GM21723 (cell line): ENCODE measurements at regions not wholly inside any gene's neighbourhood (a gene's known extent, or its start where the extent isn't known, plus 50 kb on each side); places are given as distances from the start of the nearest gene placed in this dataset.
A peak's percentile ranks its signal among the peaks of the same experiment; 100 is the strongest.

Source experiments
- ATAC-seq: cut with Tn5 transposase; IDR thresholded peaks from one replicate; pipeline ENCODE4 v1.9.1; 2021; ENCODE audit warnings: mild to moderate bottlenecking, moderate library complexity; ENCODE audit not compliant: unreplicated experiment

DNA sequence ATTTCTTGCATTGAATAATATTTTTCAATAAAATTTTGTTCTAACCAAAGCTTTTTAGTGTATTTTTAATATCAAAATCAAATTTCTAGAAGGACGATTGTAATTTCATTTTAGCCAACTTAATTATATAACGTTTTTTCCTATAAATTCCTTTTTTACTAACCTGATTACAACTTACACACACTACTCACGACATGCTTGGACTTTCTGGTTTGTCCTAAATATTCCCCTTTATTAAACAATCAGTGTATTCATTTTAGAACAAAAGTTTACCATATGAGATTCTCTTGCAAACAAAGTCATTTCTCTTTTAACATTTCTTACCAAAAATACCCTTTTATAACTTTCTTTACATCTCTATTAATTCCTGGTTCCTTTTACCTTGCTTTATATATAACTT is 173.7 kb downstream of the PWWP3B start:
- no peak for ATAC-seq

DNA sequence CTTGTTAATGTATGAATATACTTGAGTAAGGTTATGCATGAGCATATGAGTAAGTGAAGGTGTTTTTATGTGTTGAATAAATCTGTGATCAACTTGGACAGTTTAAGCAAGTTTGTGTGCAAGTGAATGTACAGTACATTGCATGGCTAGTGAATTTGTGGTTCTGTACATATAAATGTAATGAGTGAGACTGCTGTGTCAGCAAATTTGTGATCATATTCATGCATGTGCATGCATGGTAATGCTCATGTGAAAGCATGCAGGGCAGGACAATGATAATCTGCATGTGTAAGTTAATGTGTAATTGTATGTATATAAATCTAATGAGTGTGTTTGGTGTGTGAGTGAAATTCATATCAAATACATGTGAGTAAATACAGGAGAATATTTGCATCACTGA is 188.5 kb downstream of the PWWP3B start:
- ATAC-seq: no peak

DNA sequence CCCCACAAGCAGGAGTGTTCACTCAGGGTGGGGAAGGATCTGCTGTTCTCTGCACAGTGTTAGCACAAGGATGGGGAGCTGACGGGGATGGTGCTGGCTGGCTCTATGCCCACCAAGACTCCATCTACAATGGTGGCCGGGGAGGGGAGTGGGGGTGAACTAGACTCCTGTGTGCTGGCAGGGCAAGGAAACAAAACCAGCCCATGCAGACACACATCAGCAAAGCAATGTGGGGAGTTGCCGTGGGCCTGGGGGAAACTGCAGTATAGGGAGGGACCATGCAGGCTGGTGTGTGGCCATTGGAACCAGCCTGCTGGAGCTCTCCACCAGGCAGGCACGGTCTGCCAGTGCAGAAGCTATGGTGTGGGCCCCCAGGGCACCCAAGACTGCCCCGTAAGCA is 195.1 kb downstream of the PWWP3B start:
- ATAC-seq: no peak

DNA sequence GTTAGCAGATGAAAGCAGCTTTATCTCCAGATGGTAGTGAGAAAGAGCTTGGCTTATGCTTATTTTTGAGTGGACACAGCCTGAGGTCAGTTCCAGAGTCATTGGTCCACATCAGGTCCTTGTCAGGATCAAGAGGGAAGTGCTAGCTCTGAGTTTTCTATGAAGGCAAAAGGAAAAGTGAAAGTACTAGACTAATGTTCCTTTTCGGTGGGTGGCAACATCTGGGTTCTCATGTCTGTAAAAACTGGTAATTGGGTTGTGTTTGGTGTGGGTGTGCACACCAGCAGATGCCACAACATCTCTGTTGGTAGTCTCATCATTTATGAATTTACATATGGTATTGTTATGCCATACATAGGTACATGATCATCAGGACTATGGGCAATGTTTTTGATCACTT is 210.5 kb downstream of the PWWP3B start:
- no peak for ATAC-seq

DNA sequence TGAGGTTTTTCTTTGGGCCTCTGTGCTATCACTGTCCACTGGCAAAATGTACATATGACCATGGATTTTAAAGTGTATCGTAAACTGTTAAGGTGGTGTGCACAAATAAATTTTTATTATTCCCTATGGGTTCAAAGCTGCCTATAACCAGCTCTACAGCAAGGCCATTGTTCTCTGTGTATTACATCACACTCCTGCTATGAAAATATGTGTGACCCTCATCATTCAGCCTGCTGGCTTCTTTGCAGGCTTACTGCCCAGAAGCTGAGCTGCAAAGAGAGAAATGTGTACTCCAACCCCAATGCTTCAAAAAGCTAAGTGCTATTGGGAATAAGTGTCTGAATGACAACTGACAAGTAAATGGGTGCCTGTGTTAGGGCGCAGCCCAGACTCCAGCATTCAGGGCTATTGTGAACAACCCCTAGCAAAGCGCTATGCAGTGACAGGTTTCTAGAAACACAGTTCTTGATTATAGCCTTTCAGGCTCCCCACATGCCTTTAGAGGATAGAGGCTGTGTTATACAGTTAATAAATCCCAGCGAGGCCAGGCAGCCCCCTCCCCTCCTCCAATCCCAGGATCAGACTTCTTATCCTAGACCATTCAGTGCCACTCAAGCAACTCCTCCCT is 220.4 kb upstream of the RADX start:
- ATAC-seq: no peak

DNA sequence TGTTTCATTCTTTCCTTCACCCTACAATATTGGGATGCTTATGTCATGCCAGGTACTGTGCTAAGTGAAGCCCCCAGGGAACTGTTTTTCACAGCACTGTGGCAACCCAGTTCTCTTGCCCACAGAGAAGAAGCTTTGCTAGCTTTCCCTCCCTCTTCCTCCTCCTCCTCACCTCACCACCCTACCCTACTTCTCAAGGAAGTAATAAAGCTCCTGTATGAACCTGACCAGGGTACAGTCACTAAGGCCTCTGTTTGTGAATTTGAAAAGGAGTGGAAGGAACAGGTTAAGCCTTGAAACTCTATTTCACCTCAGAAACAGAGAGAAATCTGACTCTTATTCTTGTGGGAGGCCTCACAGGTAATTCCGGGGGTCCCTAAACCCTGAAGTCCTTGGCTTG is 219.4 kb upstream of the RADX start:
- ATAC-seq: no peak

DNA sequence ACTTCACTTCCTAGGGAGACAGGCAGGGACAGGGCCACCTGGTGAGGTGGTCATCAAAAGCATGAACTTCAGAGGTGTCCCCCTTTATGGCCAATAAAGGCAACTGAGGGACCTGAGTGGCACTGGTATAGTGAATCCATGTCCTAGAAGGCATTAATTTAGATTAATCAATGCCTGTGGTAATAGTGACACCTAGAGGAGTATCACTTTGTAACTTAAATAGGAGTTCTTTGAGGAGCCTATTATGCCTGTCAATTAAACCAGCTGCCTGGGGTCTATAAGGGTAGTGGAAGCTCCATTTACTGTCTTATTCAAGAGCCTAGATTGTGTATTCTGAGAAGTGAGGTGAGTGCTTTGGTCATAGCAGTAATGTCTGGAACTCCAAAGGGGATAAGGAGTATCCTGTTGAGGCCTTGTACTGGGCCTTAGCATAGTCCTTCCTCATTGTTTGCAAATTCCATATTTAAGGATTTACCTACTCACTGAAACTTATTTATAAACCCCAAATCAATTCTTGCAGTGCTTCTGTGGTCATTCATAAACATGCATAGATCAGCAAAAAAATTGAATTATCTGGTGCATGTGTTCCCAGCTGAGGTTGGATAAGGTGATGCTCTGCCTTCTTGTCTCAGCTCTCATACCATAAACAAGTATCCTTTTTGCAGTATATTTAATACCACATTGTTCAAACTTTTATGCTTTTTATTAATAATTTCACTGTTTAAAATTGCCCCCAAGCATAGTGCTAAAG is 213.8 kb upstream of the RADX start:
- ATAC-seq: no peak

DNA sequence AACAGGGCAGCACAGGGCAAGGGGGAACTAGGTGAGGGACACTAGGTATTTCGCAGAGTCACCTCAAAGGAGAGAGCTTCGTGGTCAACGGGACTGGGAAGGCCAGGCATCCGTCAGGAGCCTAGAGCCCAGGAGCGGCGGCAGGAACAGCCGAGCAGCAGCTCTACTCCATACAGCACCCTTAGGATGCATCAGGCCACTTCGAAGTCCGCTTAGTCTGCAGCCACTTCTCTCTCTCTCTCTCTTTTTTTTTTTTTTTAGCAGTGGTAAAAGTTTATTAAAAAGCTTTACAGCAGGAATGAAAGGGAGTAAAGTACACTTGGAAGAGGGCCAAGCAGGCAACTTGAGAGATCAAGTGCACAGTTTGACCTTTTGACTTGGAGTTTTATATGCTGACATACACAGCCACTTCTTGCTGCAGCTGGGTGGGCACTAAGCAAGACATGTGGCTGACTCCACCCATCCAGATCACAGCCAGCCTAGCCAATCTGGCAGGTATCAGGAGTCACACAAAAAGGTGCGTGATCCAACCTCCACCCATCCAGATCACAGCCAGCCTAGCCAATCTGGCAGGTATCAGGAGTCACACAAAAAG is 209.7 kb upstream of the RADX start:
- no peak for ATAC-seq

DNA sequence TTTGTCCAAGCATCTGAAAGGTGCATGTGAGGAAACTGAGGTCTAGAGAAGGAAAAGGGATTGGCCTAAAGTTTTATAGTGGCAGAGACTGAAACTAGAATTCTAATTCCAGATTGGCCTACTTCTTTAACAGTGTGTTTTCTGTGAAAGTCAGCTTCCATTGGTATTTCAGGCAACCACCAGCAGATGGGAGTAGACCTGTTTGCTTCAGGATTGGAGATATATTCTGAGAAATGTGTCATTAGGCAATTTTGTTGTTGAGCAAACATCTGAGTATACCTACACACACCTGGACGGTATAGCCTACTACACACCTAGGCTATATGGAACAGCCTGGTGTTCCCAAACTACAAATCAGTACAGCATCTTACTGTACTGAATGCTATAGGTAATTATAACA is 207.3 kb upstream of the RADX start:
- no peak for ATAC-seq

DNA sequence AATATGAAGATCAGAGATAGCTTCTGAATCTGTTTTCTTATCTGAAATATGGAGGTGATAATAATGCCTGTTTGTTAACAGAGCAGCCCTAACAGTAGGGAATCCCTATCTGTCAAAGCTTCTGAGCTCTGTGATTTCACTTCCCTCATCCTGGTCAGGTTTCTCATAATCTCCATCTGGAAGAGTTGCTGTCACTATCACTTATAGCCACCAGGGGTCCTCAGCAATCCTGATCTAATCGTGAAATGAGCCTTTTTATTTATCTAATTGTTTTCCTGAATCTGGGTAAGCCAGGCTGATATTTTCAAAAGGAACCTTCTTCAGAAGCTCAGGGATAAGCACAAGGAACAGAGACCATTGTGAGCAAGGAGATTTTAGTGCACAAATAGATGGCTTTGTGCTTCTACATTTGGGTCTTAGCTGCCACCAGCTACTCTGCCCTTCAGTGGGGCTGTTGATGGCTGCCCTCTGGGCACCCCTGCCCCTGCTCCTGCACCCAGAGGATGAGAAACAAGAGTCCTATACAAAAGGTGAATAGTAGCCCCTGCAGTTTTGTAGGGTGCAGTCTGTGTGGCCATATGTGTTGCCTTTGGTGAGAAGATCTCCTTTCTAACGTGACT is 196.4 kb upstream of the RADX start:
- ATAC-seq: peak; percentile 84

DNA sequence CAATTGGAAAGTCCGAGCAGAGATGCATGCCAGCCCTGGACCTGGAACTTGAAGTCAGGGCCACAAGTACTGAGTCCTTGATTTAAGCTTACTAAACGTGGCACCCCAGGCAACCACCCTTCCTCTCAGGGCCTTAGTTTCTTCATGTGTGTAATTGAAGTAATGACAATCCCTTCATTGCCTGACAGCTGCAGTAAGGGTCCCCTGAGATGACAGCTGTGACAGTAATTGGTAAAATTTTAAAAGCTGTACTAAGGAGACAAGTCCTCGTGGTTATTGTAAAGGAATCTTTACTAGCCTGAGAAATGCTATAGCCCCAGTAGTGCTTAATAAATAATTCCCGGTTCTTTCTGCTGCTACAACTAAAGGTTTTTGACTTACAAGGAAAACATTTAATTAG is 175.1 kb upstream of the RADX start:
- ATAC-seq: no peak

DNA sequence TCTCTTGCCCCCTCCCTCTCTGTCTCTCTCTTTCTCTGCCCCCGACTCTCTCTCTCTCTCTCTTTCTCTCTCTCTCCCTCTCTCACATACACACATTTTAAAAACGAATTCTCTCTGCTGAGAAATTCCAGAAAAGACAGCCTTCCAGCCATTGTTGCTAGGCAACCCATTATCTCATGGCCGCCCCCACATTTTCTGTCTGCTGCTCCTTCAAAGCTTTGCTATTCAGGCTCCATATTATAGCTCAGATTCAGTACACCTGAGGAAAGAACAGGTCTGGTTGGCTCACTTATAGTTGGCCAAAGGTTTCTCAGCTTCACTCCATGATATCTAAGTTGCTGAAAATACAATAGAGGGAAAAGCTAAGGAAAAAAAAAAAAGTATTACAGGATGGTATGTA is 174.4 kb upstream of the RADX start:
- ATAC-seq: no peak

DNA sequence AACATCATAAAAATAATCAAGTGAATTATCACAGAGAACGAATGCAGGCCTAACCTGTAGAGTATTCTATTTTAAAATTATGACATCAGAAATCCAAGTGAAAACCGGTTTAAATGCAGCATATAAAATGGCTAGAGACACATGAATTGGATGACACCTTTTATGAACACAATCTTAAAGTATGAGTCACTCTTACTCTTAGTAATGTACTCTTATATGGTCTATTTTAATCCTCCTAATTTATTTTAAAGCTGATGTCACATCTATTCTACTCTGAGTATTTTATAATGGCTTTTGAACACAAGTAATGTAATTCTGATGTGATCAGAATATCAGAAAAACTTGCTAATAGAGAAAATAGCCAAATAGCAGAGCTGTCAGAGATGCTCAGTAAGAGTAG is 161.4 kb upstream of the RADX start:
- ATAC-seq: no peak

DNA sequence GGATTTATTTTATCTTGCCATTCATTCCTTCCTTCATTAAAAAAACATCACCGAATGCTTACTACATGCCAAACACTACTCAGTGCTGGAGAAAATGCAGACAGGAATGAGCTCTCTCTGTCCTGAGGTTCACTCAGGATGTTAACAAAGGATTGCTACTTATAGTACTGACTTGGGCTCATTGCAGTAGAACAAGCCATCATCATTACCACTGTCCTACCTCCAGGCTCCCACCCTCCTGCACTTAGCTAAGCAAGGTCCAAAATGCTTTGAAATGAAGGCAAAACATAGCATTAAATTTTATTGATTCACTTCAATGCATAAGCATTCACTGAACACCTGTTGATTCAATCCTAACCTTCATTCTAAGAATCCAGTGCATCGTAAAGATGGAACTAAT is 159.8 kb upstream of the RADX start:
- ATAC-seq: no peak

DNA sequence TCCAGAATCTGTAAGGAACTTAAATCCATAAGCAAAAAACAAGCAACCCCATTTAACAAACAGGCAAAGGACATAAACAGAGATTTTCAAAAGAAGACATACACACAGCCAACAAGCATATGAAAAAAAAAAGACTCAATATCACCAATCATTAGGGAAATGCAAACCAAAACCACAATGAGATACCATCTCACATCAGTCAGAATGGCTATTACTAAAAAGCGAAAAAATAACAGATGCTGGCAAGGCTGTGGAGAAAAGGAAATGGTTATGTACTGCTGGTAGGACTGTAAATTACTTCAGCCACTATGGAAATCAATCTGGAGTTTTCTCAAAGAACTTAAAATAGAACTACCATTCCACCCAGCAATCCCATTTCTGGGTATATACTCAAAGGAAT is 156.8 kb upstream of the RADX start:
- no peak for ATAC-seq

DNA sequence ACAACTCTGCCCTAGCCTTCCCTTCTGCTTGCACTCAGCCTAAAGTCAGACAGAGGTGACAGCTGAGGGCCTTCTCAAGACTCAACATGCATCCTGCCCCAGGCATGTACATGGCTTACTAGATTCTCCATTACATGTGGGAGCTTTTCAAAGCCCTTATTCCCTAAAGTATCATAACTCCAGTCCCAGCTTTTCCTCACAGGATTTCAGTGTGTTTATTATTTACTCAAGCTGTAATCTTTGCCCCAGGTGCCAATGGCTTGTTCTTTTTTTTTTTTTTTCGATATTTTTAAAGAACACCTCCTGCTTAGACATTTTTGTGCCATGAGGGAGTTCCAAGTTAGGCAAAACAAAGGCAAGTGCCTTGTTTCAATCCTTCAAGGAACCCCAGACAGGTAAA is 154.0 kb upstream of the RADX start:
- no peak for ATAC-seq

DNA sequence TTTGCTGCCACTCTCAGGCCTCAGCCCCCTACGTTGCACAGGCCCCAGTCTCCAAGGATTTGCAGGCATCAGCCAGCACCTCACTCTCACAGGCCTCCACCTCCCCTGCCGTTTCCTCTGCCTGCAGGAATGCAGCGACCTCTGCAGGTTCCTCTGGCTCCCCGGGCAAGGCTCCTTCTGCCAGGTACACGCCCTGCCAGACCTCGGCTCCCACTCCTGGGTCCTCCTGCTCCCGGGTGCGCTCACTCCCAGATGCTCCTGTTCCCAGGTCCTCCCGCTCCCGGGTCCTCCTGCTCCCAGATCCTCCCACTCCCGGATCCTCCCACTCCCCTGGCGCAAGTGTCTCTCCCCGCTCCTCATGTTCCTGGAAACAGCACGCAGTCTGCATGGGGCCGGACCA is 144.4 kb upstream of the RADX start:
- ATAC-seq: no peak

DNA sequence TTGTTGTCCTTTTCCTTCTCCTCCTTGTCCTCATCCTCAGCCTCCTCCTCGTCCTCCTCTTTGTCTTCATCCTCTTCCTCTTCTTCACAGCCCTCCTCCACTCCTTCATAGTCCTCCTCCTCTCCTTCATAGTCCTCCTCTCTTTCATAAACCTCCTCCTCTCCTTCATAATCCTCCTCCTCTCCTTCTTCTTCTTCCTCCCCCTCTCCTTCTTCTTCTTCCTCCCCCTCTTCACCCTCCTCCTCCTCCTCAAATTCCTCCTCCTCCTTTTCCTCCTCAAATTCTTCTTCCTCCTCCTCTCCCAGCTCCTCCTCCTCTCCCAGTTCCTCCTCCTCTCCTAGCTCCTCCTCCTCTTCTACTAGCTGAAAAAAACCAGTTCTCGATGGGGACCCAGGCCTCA is 143.8 kb upstream of the RADX start:
- no peak for ATAC-seq

DNA sequence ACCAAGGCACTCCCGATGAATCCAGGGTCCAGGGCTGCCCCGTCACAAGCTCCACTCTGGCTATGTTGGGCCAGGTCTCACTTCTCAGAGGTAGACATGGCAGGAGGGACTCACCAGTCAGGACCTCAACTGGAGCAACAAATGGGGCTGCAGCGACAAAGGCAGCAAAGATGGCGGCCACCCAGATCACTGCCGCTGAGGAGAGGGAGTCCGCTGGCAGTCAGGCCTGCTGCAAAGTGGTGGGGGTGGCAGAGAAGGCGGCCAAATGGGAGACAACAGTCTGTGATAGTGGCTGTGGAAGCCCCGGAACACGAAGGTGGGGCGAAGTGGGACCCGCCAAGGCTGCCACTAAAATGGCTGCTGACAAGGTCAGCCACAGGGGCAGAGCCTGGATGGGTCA is 143.3 kb upstream of the RADX start:
- no peak for ATAC-seq

DNA sequence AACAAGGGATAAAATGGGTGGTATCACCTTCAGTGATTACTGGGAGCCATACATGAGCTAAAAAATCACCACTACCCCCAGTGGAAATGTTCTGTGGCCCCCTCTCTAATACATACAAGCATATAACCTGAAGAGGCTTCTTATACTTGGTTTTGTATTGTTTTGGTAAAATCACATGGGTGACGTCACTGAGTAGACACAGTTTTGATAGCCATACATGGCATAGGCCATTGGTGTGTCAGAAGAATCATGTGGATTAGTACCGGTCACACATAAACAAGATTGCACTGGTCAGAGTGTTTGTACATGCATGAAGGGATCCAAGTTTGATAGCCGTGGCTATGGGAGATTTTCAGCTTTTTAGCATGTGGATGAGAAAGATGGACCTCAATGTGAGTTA is 131.9 kb upstream of the RADX start:
- no peak for ATAC-seq

DNA sequence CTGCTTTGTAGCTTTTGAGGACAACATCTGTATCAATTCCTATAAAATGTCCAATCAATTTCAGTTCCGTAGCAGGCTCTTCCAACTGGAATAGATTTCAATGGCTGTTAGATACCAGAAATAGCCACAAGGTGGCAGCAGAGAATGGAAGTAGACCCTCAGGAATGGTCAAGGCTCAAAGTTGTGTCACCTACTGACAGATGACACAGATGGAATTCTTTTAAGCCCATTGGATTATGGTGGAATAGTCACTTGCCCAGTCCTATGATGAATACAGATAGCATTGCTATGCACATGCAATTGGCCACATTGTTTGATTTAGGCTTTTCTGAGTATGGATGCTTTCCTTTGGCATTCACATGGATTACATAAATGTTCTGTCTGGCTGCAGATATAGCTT is 130.4 kb upstream of the RADX start:
- ATAC-seq: peak; percentile 33

DNA sequence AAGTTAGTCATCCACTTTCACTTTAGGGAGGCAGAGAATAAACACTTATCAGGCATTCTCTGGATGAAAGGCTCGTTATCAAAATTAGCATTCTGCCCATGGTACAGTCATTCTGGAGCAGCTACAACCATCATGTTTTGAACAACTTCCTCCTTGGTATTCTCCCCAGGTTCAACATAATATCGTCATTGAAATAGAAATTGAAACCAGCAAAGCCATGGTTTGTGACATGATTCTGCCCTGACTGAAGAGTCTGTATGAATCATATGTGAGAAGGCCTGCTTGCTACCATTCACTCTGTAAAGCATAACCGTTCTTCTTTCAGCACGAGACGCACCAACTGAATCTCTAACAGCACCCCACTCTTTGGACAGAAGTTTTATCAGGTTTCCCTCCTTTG is 127.5 kb upstream of the RADX start:
- peak; percentile 99 for ATAC-seq
